ENCODE measurements at regions not wholly inside any gene's neighbourhood (a gene's known extent, or its start where the extent isn't known, plus 50 kb on each side); places are given as distances from the start of the nearest gene placed in this dataset.

- Histone ChIP-seq H3K9me3 (ENCODE audit: control insufficient read depth, insufficient read depth, low read depth, low read length) (no peaks in the 10 kb centered on the region), H3K36me3 (ENCODE audit: control insufficient read depth, insufficient read depth, low read length) (no peaks in the 10 kb centered on the region), H3K27me3 (ENCODE audit: control insufficient read depth, insufficient read depth, low read length) (no peaks in the 10 kb centered on the region), H3K27ac (ENCODE audit: low read length) (no peak overlapping the region), H3K4me3 (ENCODE audit: low read depth in 2 of 2, low read length in 2 of 2) (peak overlapping the region; percentile 26 to 41), H3K4me1 (ENCODE audit: control insufficient read depth, insufficient read depth, low read length) (no peaks in the 10 kb centered on the region)
- no peak for TF ChIP-seq CTCF (IDR thresholded peaks at IDR 0.05)
- intact Hi-C loops (cut with micrococcal nuclease; ENCODE audit: unreplicated experiment): no loop called here
- POLR2A ChIA-PET: no interaction called here
- ATAC-seq: no peak
- in situ Hi-C loops (cut with HindIII; ENCODE audit: low pct_unique_long_range_greater_than_20kb, low sequenced_read_pairs): no loop called here
- no peak for DNase-seq (ENCODE audit: low read depth, low spot score)
- CTCF ChIA-PET: no interaction called here
- BruUV-seq (replicated peaks): no TSS peak
Observed at GRCh38 chr6:122323361-122323760, 76.1 kb upstream of the HSF2 start.

- Histone ChIP-seq H3K4me1 (ENCODE audit: control insufficient read depth, insufficient read depth, low read length) (no peaks in the 10 kb centered on the region), H3K9me3 (ENCODE audit: control insufficient read depth, insufficient read depth, low read depth, low read length) (no peaks in the 10 kb centered on the region), H3K36me3 (ENCODE audit: control insufficient read depth, insufficient read depth, low read length) (no peaks in the 10 kb centered on the region), H3K27ac (ENCODE audit: low read length) (no peak overlapping the region), H3K4me3 (ENCODE audit: low read depth in 2 of 2, low read length in 2 of 2) (no peak overlapping the region), H3K27me3 (ENCODE audit: control insufficient read depth, insufficient read depth, low read length) (no peaks in the 10 kb centered on the region)
- ChIA-PET POLR2A (no interaction called here), CTCF (no interaction called here)
- in situ Hi-C loops (cut with HindIII; ENCODE audit: low pct_unique_long_range_greater_than_20kb, low sequenced_read_pairs) (no loop called here), intact Hi-C loops (cut with micrococcal nuclease; ENCODE audit: unreplicated experiment) (no loop called here)
- no TSS peak for BruUV-seq (replicated peaks)
- TF ChIP-seq CTCF (IDR thresholded peaks at IDR 0.05) (no peak), TCF7L2 (IDR thresholded peaks at IDR 0.05; ENCODE audit: low read depth, low read length) (no peak), REST (IDR thresholded peaks at IDR 0.05; ENCODE audit: insufficient read depth in 1 of 2, low read depth in 2 of 2, low read length in 1 of 2) (no peak), POLR2AphosphoS5 (IDR thresholded peaks at IDR 0.05; ENCODE audit: low read depth, low read length) (no peak), SIN3A (IDR thresholded peaks at IDR 0.05; ENCODE audit: borderline replicate concordance, insufficient read depth, low read depth, low read length) (no peak)
- DNase-seq (ENCODE audit: low read depth, low spot score) (no peak), ATAC-seq (no peak)
Observed at GRCh38 chr6:122330315-122330714, 69.1 kb upstream of the HSF2 start.

- POLR2A ChIA-PET: no interaction called here
- DNase-seq (ENCODE audit: low read depth, low spot score): no peak
Observed at GRCh38 chr6:122337645-122338044, 61.8 kb upstream of the HSF2 start.

More at GRCh38 chr6:122337645-122338044, 61.8 kb upstream of the HSF2 start:
- CTCF ChIA-PET: interaction anchor here (0.7 kb wide), 1 partner anchor 130 kb away, joined by 4 read pairs; no protein-coding TSS in a partner anchor
- H3K36me3 ChIP-seq (ENCODE audit: control insufficient read depth, insufficient read depth, low read length): no peaks in the 10 kb centered on the region
- intact Hi-C loops (cut with micrococcal nuclease; ENCODE audit: unreplicated experiment) (no loop called here), in situ Hi-C loops (cut with HindIII; ENCODE audit: low pct_unique_long_range_greater_than_20kb, low sequenced_read_pairs) (no loop called here)
- no peak for ATAC-seq
- BruUV-seq (replicated peaks): no TSS peak
- H3K9me3 ChIP-seq (ENCODE audit: control insufficient read depth, insufficient read depth, low read depth, low read length): no peaks in the 10 kb centered on the region
- H3K4me1 ChIP-seq (ENCODE audit: control insufficient read depth, insufficient read depth, low read length): no peaks in the 10 kb centered on the region
- no peak overlapping the region for H3K27ac ChIP-seq (ENCODE audit: low read length)
- no peak overlapping the region for H3K4me3 ChIP-seq (ENCODE audit: low read depth in 2 of 2, low read length in 2 of 2)
- TF ChIP-seq SIN3A (IDR thresholded peaks at IDR 0.05; ENCODE audit: borderline replicate concordance, insufficient read depth, low read depth, low read length) (no peak), CTCF (IDR thresholded peaks at IDR 0.05) (no peak), REST (IDR thresholded peaks at IDR 0.05; ENCODE audit: insufficient read depth in 1 of 2, low read depth in 2 of 2, low read length in 1 of 2) (no peak), POLR2AphosphoS5 (IDR thresholded peaks at IDR 0.05; ENCODE audit: low read depth, low read length) (no peak), TCF7L2 (IDR thresholded peaks at IDR 0.05; ENCODE audit: low read depth, low read length) (no peak)
- peaks cover 2% of the 10 kb centered on the region; the same call in 1 of the 2 replicates for H3K27me3 ChIP-seq (ENCODE audit: control insufficient read depth, insufficient read depth, low read length)

Measured in Panc1 (cell line).